ENCODE measurements at regions not wholly inside any gene's neighbourhood (a gene's known extent, or its start where the extent isn't known, plus 50 kb on each side); places are given as distances from the start of the nearest gene placed in this dataset.

DNA sequence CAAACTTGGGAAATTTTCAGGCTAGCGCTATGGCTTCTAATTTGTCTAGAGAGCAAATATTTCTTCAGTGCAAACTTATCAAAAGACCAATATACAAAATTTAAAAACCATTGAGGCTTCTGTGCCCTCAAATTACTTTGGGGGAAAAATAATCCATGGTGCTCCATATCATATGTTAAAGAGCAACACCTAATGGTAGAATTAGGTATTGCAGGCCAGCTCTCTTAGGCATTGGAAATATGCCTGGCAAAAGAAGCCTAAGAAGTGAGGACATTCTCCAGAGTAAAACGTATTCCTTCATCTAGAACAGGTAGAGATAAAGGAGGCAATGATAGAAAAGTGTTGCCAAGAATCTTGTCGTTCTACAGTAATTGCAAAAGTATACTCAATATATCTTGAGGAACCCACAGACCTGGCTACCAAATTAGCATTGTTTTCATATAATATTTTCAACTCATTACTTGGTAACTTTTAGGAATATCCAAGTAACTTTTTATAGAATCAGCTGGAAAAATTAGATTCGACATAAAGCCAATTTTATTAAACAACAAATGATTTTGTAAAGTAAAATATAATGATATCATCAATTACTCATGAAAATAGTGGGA is 401.1 kb downstream of the BCL11A start:
- no peak for DNase-seq

DNA sequence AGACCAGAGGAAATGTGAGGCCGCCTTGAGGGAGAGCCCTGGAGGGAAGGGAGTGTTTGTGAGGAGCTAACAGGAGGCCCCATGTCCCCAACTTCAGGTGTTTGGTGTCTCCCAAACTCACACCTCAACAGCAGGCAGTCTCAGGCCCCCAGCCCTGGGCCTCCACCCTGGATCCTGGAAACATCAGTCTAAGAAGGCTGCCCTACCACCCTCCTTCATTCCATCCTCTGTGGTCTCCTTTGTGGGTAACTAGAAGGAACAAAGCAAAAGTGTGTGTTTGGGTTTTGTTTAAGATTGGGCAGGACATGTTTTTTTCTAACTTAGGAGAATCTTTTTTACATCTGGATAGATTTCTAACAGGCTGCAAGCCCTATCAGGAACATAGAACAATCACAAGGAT is 404.3 kb downstream of the BCL11A start:
- DNase-seq, result no peak

DNA sequence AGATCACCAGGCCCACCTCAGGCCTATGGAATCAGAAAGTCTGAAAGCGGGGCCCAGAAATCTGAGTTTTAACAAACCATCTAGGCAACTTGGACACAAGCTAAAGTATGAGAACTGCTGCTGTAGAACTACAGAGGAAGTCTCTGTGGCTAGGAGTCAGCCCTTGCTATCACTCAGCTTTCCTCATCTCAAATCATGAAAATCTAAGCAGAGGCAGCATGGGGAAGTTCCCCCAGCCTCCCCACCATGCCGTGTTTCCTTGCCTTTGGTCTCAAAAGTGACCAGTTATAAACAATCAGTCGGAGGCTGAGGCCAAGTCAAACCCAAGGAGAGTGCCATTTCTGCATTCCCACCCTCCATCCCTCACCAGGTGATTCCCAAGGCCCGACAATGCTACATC is 404.7 kb downstream of the BCL11A start:
- DNase-seq, result no peak

DNA sequence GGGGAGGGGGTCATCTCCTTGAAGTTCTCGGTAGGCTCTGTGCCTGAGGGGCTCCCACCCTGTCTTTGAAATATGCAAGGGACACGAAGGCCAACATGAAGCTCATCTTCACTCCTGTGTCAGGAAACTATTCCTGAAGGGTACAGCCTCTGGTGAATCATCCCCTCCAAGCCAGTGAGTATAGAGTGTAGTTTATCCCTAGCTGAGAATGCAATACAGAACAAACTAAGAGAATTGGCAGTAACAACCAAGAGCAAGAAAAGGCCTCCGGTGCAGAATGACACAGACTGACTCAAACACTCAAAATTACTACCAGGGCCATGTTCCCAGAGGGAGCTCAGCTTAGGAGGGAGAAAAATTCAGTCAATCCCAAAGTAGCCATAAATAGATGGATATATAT is 413.3 kb downstream of the BCL11A start:
- DNase-seq, result no peak

DNA sequence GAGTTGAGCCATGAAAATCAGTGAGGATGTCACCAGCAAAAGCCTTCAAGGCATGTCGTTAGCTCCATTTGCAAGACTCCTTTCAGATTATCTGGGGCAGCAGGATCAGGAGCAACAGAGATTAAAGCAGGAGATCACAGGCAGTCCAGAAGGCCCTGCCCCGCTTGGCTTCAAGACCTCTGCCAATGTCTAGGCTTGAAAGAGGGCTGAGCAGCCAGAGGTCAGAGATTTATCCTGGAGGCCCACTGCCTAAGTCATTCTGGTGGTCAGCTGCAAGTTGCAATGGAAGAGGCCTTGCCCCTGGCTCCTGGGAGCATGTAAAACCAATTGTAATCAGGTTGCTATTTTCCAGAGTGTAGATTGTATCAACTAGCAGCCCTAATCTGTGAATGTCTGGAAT is 416.5 kb downstream of the BCL11A start:
- DNase-seq, result no peak

DNA sequence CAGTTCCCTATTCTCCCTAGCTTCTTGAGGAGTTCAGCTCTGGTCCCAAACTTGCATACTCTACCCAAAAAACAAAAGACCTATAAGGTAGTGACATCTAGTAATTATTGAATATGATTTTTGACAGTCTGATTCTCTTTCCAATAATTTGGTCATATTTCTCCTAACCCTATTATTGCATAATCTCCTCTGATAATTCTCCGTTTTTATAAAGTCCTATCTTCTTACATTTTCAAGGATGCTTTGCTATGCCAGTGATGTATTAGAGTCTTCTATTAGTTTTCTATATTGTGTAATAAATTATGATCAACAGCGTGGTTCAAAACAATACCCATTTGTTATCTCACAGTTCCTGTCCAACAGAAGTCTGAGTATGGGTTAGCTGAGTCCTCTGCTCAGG is 426.3 kb downstream of the BCL11A start:
- no peak for DNase-seq

DNA sequence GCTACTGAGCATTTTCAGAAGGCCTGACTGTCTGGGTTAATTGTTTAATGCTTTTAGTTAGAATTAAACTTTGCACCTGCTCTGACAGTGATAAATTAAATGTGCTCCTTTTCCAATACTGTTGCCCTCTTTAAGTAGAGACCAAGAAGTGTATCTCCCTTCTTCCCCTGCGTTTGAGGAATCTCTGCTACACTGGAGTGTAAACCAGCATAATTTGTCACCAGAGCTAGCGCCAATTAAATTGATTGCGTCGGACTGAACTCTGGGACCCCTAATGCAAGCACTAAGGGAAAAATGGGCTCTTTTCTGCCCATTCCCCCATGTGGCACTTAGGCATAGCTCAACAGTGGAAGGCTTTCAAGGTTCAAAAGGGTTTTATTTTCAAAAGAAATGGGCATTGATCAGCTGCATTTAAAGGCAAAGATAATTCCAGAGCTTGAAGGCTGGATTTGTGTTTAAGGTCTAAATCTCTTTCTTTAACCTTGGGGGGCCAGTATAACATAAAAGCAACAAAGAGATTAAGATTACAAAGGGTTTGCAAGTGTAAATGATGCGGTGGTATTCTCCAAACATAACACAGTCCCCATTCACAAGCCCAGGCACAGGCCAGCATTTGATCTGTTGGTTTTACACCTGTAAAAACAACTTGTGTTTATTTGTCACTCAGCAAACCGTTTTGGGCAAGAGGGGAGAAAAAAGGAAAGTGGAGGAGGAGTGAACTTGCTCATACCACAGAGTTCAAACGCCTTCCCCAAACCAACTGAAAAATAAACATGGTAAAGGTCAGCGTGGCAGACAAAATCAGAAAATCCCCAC is 427.6 kb downstream of the BCL11A start:
- DNase-seq, result no peak

DNA sequence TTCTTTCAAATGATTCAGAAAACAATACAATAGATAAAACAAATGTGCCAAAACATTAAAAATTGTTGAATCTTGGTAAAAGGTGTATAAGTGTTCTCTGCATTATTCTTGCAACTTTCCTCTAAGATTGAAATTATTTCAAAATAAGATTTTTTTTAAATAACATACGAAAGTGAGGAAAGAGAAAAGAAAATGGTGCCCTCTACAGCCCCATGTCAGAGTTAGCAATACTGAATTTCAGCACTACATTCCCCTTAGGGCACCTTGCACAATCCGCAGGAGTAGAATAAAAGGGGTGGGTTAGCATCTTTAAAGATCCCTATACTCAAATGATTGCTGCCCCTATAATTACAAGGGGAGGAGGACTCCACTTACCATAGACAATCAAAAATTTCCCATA is 433.7 kb downstream of the BCL11A start:
- DNase-seq, result no peak

DNA sequence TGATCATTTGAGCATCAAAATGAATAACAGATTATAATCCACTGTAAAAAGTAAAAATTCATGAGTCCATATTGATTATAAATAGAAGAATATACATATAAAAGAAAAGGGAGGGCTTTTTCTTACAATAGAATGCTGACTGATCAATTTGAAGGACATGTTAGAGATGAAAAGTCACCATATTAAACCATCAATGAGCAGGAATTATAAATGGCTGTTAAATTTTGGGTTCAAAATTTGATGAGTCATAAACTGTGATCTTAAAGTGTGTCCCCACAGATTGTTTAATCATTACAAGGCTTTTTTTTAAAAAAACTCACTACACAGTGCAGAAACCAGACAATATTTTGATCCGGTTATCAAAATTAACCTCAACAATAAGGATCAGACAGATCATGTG is 434.5 kb downstream of the BCL11A start:
- no peak for DNase-seq

DNA sequence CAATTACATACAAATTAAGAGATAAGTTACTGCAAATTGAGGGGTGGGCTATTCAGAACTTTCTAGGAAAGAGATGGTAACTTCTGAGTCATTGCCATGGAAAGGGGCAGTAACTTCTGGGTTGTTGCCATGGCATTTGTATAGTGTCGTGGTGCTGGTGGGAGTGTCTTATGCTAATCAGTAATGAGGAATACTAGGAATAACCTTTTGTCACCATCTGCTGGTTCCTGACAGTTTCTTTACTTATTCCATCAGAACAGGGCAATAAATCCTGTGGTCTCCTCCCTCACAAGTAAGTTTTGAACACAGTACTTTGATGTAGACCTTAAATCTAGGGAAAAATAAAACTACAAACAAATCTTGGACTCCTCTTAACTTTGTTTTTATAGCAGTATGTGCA is 435.4 kb downstream of the BCL11A start:
- DNase-seq, result no peak

DNA sequence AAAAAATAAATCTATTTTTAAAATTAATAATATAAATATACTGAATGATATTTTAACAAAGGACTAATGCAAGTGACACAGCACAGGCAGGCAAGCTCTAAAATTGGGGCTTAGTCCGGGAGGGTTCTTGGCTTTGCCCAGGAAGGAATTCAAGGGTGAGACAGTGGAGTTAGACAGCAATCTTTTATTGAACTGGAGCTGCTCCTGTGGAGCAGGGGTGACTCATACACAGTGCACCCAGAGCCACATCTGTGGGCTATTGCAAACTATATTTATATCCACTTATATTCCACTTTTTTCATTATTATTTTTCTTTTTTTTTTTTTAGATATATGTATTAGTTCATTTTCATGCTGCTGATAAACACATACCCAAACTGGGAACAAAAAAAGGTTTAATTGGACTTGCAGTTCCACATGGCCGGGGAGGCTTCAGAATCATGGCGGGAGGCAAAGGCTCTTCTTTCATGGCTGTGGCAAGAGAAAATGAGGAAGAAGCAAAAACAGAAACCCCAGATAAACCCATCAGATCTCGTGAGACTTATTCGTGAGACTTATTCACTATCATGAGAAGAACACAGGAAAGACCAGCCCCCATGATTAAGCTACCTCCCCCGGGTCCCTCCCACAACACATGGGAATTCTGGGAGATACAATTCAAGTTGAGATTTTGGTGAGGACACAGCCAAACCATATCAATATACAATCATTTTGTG is 437.1 kb downstream of the BCL11A start:
- DNase-seq, result no peak

DNA sequence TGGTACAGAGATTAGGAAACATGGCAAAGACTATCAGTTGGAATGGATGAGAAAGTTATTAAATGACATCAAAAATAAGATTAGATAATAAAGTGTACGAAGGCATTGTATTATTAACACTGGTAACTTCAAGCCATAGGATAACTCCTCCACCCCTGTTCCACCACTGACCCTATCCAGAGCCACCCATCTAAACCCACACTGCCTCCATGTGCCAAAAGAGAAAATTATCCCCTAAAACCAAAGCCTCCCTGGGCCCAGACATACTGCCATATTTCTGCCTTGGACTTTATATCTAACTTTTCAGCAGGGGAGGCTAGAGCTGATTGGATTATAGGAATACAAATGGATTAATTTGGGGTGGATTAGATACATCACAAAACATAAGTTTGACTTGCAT is 443.7 kb downstream of the BCL11A start:
- no peak for DNase-seq

DNA sequence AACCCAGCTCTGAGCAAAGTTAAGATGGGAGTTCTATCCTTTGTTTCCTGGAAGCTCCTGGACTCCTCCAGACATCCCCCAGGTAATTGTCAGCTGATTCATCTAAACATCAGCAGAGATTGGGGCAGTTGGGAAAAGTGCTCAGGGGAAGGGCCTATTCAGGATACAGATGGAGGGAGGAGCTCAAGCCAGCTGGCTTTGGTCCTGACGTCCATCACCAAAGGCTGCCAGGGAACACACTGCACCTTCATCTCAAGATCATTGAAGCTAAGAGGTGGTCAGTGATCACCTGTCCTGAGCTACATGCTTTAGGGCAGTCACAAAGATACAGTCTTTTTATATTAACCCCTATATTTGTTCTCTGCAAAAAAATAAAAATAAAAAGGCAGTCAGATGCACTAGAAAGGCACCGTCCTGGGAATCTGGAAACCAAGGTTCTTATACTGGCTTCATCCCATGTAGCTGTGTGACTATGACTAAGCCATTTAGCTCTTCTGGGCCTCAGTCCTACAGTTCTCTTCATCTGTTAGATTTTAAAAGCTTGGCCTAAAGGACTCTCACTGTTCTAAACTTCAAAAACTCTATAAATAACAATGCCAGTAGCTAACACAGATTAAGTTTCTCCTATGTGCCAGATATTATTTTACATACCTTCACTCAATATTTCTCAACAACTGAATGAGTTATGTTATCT is 446.5 kb downstream of the BCL11A start:
- DNase-seq, result no peak

DNA sequence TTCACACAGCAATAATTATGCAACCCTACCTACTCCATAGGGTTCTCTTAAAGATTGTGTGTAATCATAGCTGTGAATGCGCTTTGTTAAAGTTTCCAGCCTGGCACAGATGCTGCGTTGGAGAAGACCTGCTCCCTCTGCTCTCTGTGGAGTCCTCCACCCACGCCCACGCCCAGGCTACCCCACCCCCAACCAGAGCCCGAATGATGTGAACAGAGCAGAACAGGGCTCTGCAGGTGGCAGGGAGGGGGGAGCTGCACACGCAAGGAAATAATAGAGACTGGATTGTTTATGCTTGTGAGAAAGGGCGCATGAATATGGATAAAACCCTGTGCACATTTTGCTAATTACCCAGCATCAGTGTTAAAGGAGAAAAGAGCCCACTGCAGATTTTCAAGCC is 447.5 kb downstream of the BCL11A start:
- DNase-seq, result no peak

DNA sequence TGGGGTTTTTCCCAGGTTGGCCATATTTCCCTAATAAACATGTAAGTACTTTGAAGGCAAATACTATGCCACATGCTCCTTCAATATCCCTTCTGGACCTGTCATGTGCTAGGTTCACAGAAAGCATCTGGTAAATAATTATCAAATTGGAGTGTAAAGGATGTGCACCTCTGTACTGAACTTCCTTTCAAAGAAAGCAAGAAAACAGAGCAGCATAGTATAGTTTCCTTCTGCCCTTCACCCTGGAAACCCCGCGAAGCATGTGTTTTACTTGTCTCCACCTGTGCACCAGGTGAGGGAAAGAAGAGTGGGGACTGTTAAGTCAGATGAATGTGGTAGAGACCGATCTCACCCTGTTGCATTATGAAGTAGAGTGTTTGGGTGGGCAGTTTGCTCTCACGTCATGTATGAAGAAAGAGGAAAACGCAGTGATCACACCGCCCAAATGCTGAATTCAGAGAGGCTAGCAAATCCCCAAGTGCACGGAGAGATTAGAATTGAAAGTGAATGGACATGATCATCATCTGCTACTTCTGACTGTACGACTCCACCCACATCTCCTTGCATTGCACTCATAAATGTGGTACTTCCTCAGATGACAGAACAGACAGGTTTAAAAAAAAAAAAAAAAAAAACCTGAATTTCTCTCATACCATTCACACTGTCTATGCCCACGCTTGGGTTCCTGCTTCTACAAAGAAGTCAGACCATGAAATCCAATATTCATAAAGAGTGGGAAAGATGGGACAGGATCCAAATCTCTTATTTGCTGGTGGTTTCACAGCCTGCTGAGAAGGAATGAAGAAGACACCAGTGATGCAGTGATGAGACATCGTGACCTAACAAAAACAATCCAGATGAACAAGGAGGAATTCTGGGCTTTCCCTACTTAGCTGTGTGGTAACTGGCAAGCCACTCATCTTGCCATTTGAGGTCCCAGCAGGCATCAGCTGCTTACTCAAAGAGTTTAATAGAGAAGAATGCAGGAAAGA is 448.6 kb downstream of the BCL11A start:
- DNase-seq, result no peak

DNA sequence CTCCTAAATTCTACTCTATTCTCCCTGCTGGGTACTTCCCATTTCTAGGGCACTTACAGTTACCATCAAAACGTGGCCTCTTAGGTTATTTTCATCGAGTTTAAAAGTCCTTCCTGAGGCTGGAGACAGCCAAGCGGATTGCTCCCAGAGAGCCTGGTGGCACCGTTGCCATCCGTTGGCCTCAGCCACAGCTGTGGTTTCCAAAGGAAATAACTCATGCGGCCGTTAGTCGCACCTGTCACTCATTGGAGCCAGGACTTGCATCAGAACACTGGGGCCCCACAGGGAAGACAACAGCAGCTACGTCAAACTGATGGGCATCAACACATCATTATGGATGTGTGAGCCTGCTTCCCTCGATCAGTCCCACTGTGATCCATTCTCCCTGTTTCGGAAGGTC is 453.4 kb downstream of the BCL11A start:
- DNase-seq, result no peak

DNA sequence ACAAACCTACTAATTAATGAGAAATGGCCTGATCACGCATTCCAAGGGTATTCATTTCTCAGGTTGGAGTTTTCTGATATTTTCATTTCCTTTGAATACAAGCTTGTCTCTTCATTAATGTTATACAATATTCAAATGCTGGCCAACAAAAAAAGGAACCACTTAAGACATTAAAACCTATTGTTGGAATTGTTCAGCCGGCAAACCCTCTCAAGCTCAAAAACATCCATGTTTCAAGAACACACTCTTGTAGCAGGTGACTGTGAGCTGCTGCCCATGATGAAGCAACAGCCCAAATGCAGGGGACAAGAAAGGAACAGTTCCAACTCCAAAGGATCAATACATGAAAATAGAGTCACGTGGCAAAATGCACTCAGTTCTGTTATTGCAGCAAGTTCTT is 454.5 kb downstream of the BCL11A start:
- no peak for DNase-seq

DNA sequence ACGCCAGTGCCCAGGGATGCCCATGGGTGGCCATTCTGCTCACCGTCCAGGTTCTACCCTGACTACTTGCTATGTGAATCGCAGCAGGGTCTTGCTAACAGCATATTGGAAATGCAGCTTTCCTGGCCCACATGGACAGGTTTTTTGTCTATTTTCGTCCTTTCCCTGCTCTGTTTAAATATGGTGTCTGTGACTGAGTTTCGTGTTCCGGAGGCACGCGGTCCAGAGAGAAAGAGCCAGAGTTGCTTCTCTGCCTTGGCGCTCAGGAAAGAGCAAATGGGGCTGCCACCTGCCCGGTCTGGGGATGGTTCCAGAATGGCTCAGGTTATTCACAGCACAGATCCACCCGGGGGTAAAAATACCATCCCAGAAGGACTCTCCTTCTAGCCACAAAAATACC is 456.2 kb downstream of the BCL11A start:
- DNase-seq, result no peak

DNA sequence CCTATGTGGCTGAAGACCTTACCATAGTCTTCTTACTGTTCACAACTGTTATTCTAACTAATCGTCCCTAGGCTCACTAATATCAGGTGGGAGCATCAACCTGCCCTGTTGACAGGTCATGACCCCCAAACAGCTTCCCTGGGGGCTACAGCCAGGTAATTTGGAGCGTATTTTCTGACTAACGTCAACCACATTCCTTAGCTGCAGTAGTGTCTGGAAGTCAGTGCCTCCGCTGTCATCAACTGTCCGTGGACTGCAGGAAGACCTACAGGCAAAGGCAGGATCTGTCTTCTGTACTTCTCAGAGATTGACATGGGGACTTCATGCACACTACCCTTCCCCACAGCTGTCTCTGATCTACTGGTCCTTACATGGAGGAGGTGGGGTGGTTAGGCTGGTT is 456.9 kb downstream of the BCL11A start:
- DNase-seq, result no peak

DNA sequence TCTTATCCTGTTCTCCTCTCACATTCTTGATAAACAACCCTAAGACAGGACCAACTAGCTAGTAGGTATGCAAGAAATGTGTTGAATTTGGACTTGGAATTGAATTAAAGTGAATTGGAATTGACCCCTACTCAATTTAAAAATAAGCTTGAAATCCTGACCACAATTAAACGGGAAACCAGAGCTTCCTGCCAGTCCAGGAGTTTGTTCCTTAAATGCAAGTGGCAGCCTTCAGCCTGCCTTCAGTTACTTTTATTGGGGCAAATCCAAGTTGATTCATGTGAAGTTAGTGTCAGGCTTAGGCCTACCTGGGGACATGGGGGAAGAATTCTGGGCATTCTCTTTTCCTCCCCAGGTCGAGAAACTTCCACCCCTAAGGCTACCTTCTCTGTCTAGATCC is 457.6 kb downstream of the BCL11A start:
- no peak for DNase-seq

DNA sequence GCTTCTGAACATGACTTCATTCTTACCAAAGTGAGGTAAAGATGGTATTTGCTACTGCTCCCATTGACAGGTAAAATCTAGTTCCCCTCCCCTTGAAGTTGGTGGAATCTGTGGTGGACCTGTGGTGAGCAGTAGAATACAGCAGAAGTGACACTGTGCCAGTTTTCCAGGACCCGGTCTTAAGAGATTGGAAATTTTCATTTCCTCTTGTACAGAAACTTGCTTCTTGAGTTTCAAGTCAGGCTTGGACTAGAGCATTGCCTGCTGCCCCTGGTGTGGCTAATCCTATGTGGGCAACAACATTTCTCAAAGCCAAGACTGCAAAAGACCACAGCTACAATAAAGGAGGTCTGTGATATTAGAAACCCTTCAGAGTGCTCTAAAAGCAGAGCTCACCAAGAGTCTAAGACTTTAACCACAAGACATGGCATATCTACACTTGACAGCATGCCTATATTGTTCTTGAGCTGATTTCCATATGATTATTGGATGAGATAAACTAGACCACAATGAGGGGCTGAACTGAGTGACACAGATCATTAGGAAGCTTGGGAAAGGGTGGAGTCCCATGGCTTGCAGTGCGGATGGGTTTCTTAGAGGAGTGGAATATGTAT is 458.1 kb downstream of the BCL11A start:
- no peak for DNase-seq

DNA sequence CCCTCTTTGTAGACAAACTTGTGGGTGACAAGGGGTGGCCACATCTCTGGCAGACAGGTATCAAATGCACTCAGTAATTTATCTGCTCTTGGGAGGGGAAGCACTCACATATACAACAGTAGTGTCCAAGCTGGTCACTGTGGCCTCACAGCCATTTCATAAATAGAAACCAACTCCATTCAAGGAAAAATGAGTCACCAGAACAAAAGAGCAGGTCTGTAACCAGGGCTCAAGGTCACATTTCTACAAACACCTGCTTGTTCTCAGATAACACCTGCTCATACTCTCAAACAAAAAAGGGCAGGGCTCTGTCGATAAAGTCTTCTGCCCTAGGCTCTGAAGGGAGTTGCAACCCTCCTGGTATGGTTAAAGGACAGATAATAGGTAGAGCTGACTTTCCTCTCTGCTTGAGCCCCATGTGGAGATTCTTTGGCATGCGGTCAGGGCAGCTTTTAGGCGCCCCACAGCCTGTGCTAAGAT is 459.0 kb downstream of the BCL11A start:
- no peak for DNase-seq

Data from stimulated activated CD4-positive, alpha-beta T cell treated with anti-CD3 and anti-CD28 coated beads, Interleukin-4, amount 100 ng/mL, for 1 hour (primary cell).